ENCODE measurements at regions not wholly inside any gene's neighbourhood (a gene's known extent, or its start where the extent isn't known, plus 50 kb on each side); places are given as distances from the start of the nearest gene placed in this dataset.
"Not testable (repeated sequence)": the region's sequence is repeated elsewhere in the genome, so short reads cannot be mapped to it uniquely, and the experiment has no call there.

GRCh38 chr6:27719039-27719438, 193.2 kb downstream of the OR2B2 start:
- not testable (repeated sequence) for TF ChIP-seq CTCF (IDR thresholded peaks at IDR 0.05 in 8 of 11, conservative IDR thresholded peaks at IDR 0.05 in 3 of 11); POLR2A (IDR thresholded peaks at IDR 0.05)
